Natural killer cell (primary cell): ENCODE measurements at regions not wholly inside any gene's neighbourhood (a gene's known extent, or its start where the extent isn't known, plus 50 kb on each side); places are given as distances from the start of the nearest gene placed in this dataset.

Experiments
- ATAC-seq, 3 donors: fragments of 150-1000 bp in 2 of 3; fragments of 200-7000 bp in 1 of 3; cut with Tn5 transposase; 1 replicate in 1 of 3; 2 replicates in 2 of 3; pipeline ENCODE4 v1.10.0; 2021; ENCODE audit warnings: mild to moderate bottlenecking in 2 of 3, moderate library complexity in 2 of 3
- DNase-seq, 2 donors: peaks; one replicate each; pipeline versions ENCODE4 v3.0.0 to v3.0.0-alpha.2; 2013 to 2021; ENCODE audit warnings: mixed read lengths in 1 of 2
- H3K27ac ChIP-seq: one replicate; pipeline ENCODE4 v1.5.1; 2013; ENCODE audit warnings: mild to moderate bottlenecking, low read length
- H3K27me3 ChIP-seq: one replicate; pipeline ENCODE4 v1.6.1; 2013; ENCODE audit warnings: low read length; ENCODE audit not compliant: control insufficient read depth, insufficient read depth
- H3K36me3 ChIP-seq: one replicate; pipeline ENCODE4 v1.6.1; 2013; ENCODE audit warnings: low read length; ENCODE audit not compliant: control insufficient read depth, insufficient read depth
- H3K4me1 ChIP-seq: one replicate; pipeline ENCODE4 v1.6.1; 2013; ENCODE audit warnings: low read length; ENCODE audit not compliant: control insufficient read depth, insufficient read depth
- H3K4me3 ChIP-seq: one replicate; pipeline ENCODE4 v1.5.1; 2013; ENCODE audit warnings: low read length
- H3K9me3 ChIP-seq: one replicate; pipeline ENCODE4 v1.6.1; 2013; ENCODE audit warnings: low read length; ENCODE audit not compliant: control insufficient read depth, insufficient read depth
- H3K27ac Mint-ChIP-seq, 2 donors: one replicate each; pipeline ENCODE4 v1.8.0; 2022; ENCODE audit warnings: mild to moderate bottlenecking in 2 of 2, mixed read lengths in 2 of 2, moderate library complexity in 1 of 2
- H3K27me3 Mint-ChIP-seq, 2 donors: one replicate each; pipeline ENCODE4 v1.8.0; 2022; ENCODE audit warnings: low read depth in 2 of 2, mixed read lengths in 2 of 2
- H3K36me3 Mint-ChIP-seq: one replicate; pipeline ENCODE4 v1.8.0; 2022; ENCODE audit warnings: mixed read lengths
- H3K4me1 Mint-ChIP-seq, 2 donors: one replicate each; pipeline ENCODE4 v1.8.0; 2022; ENCODE audit warnings: mixed read lengths in 2 of 2
- H3K4me3 Mint-ChIP-seq: one replicate; pipeline ENCODE4 v1.8.0; 2022; ENCODE audit warnings: mild to moderate bottlenecking, moderate library complexity, mixed read lengths
- H3K9me3 Mint-ChIP-seq, 2 donors: one replicate each; pipeline ENCODE4 v1.8.0; 2022; ENCODE audit warnings: mixed read lengths in 2 of 2
- CTCF ChIP-seq: fragments of 200-600 bp; IDR thresholded peaks from one replicate; pipeline ENCODE4 v1.8.0; 2022; ENCODE audit warnings: antibody characterized with exemption
- WGBS: methylation state at CpG from one replicate; pipeline ENCODE4 v1.1.7; 2013; ENCODE audit warnings: missing lambda C conversion rate; ENCODE audit not compliant: insufficient coverage; 5-methylcytosine and 5-hydroxymethylcytosine counted together
- intact Hi-C: fragments of 100-400 bp; cut with micrococcal nuclease; formaldehyde crosslinking; loops from one replicate; pipeline ENCODE4 v1.14.2; 2022

- Mint-ChIP-seq H3K36me3 (peaks cover 15% of the 10 kb centered on the region), H3K9me3 (no peaks in the 10 kb centered on the region), H3K27me3 (no peaks in the 10 kb centered on the region), H3K4me1 (peaks cover 97 to 98% of the 10 kb centered on the region in 2 donors), H3K27ac (peak overlapping the region; percentile 80 to 89), H3K4me3 (peak overlapping the region; percentile 82)
- 31% methylated on average over 10 of the region's 10 CpGs for WGBS
- Histone ChIP-seq H3K9me3 (no peaks in the 10 kb centered on the region), H3K27ac (peak overlapping the region; percentile 74), H3K4me1 (peaks cover 77% of the 10 kb centered on the region), H3K36me3 (no peaks in the 10 kb centered on the region), H3K4me3 (peak overlapping the region; percentile 17), H3K27me3 (no peaks in the 10 kb centered on the region)
- ATAC-seq, result peak; percentile 33 to 48 (median 35)
- intact Hi-C loops, result loop anchor here (2.0 to 5.0 kb wide), 3 partner anchors 23 to 73 kb away; no protein-coding TSS in a partner anchor
- DNase-seq, result peak in 1 of 2 donors; percentile 31
- no peak for TF ChIP-seq CTCF
These were observed 105.0 kb downstream of the DAD1 start for GRCh38 chr14:22483863-22484593.

GRCh38 chr14:22482782-22483553 lies 106.1 kb downstream of the DAD1 start:
- WGBS, result 50% methylated on average over 5 of the region's 6 CpGs
- no peak for DNase-seq
- Histone ChIP-seq H3K27me3 (no peaks in the 10 kb centered on the region), H3K9me3 (no peaks in the 10 kb centered on the region), H3K27ac (peak overlapping the region; percentile 74), H3K4me3 (peak overlapping the region; percentile 17), H3K4me1 (peaks cover 74% of the 10 kb centered on the region), H3K36me3 (no peaks in the 10 kb centered on the region)
- peaks cover 15% of the 10 kb centered on the region for H3K36me3 Mint-ChIP-seq
- no peak for TF ChIP-seq CTCF
- H3K4me3 Mint-ChIP-seq, result peak overlapping the region; percentile 82
- ATAC-seq, result no peak
- intact Hi-C loops, result loop anchor here (5.0 kb wide), 1 partner anchor 36 kb away; no protein-coding TSS in a partner anchor
- peak overlapping the region; percentile 80 to 89 for H3K27ac Mint-ChIP-seq
- H3K9me3 Mint-ChIP-seq, result no peaks in the 10 kb centered on the region
- H3K4me1 Mint-ChIP-seq, result peaks cover 96 to 97% of the 10 kb centered on the region in 2 donors
- no peaks in the 10 kb centered on the region for H3K27me3 Mint-ChIP-seq

GRCh38 chr14:22482085-22482694 lies 106.8 kb downstream of the DAD1 start:
- Histone ChIP-seq H3K27ac (peak overlapping the region; percentile 74), H3K36me3 (no peaks in the 10 kb centered on the region), H3K9me3 (no peaks in the 10 kb centered on the region), H3K4me3 (peak overlapping the region; percentile 17), H3K4me1 (peaks cover 73% of the 10 kb centered on the region), H3K27me3 (no peaks in the 10 kb centered on the region)
- H3K27me3 Mint-ChIP-seq, result no peaks in the 10 kb centered on the region
- H3K4me3 Mint-ChIP-seq, result peak overlapping the region; percentile 87
- peak overlapping the region; percentile 80 to 89 for H3K27ac Mint-ChIP-seq
- H3K36me3 Mint-ChIP-seq, result peaks cover 15% of the 10 kb centered on the region
- 36% methylated on average over 7 of the region's 8 CpGs for WGBS
- H3K4me1 Mint-ChIP-seq, result peaks cover 97% of the 10 kb centered on the region in 2 donors
- DNase-seq (no peak), ATAC-seq (peak in 2 of 3 donors; percentile 5 to 10)
- no peaks in the 10 kb centered on the region for H3K9me3 Mint-ChIP-seq
- TF ChIP-seq CTCF, result no peak
- intact Hi-C loops, result loop anchor here (5.0 kb wide), 1 partner anchor 35 kb away; no protein-coding TSS in a partner anchor
